Mammary epithelial cell (primary cell): ENCODE measurements at regions not wholly inside any gene's neighbourhood (a gene's known extent, or its start where the extent isn't known, plus 50 kb on each side); places are given as distances from the start of the nearest gene placed in this dataset.

ENCODE experiments used
- CTCF ChIP-seq, 2 donors: IDR thresholded peaks in 1 of 2; conservative IDR thresholded peaks in 1 of 2; 2 replicates each; pipeline ENCODE4 v1.5.1; 2011 to 2012; ENCODE audit warnings: inconsistent platforms in 2 of 2, low read length in 2 of 2, mild to moderate bottlenecking in 2 of 2, control low read depth in 1 of 2, low read depth in 1 of 2; ENCODE audit not compliant: insufficient read depth in 1 of 2; ENCODE audit errors: extremely low read depth in 1 of 2
- EZH2 ChIP-seq: IDR thresholded peaks from 2 replicates; pipeline ENCODE4 v1.6.1; 2012; ENCODE audit warnings: low read length, inconsistent platforms, borderline replicate concordance

- TF ChIP-seq CTCF (conservative IDR thresholded peaks at IDR 0.05 in 1 of 2, IDR thresholded peaks at IDR 0.05 in 1 of 2; ENCODE audit: extremely low read depth in 1 of 2, insufficient read depth in 1 of 2, low read depth in 1 of 2, low read length in 2 of 2) (no peak), EZH2 (no peak)
Measured at GRCh38 chr4:81599742-81600380, 128.2 kb upstream of the RASGEF1B start.
